NCI-H446 treated with DMSO at 0.1 percent for 48 hours (cell line): ENCODE measurements at regions not wholly inside any gene's neighbourhood (a gene's known extent, or its start where the extent isn't known, plus 50 kb on each side); places are given as distances from the start of the nearest gene placed in this dataset.

Experiments used
- DNase-seq: peaks from one replicate; lab custom pipeline; 2025; lab: John Stamatoyannopoulos, UW

GRCh38 chr15:87354661-87355410 is 901.7 kb downstream of the NTRK3 start:
- no peak for DNase-seq

GRCh38 chr15:87349181-87349580 is 907.4 kb downstream of the NTRK3 start:
- DNase-seq: no peak

GRCh38 chr15:87348746-87349145 is 907.8 kb downstream of the NTRK3 start:
- DNase-seq: no peak

- DNase-seq: no peak
Measured at GRCh38 chr15:87347806-87348515, 908.6 kb downstream of the NTRK3 start.

- no peak for DNase-seq
Measured at GRCh38 chr15:87345961-87346360, 910.6 kb downstream of the NTRK3 start.

- no peak for DNase-seq
Measured at GRCh38 chr15:87343966-87344365, 912.6 kb downstream of the NTRK3 start.

- no peak for DNase-seq
Measured at GRCh38 chr15:87340370-87340769, 916.2 kb downstream of the NTRK3 start.

- DNase-seq: no peak
Measured at GRCh38 chr15:87326269-87326668, 930.3 kb downstream of the NTRK3 start.

- DNase-seq: no peak
Measured at GRCh38 chr15:87322870-87323269, 933.7 kb downstream of the NTRK3 start.

GRCh38 chr15:87322265-87322664 is 934.3 kb downstream of the NTRK3 start:
- no peak for DNase-seq

GRCh38 chr15:87317900-87318299 is 938.6 kb downstream of the NTRK3 start:
- no peak for DNase-seq

- no peak for DNase-seq
Measured at GRCh38 chr15:87312221-87312620, 944.3 kb downstream of the NTRK3 start.

- no peak for DNase-seq
Measured at GRCh38 chr15:87300146-87300545, 956.4 kb downstream of the NTRK3 start.

- no peak for DNase-seq
Measured at GRCh38 chr15:87294854-87295253, 961.7 kb downstream of the NTRK3 start.

GRCh38 chr15:87293031-87293430 is 963.5 kb downstream of the NTRK3 start:
- no peak for DNase-seq

GRCh38 chr15:87287156-87287555 is 969.4 kb downstream of the NTRK3 start:
- no peak for DNase-seq

GRCh38 chr15:87269566-87269965 is 987.0 kb downstream of the NTRK3 start:
- DNase-seq: no peak

GRCh38 chr15:87268675-87269074 is 987.9 kb downstream of the NTRK3 start:
- no peak for DNase-seq

- DNase-seq: no peak
Measured at GRCh38 chr15:87267798-87268197, 988.7 kb downstream of the NTRK3 start.

- DNase-seq: no peak
Measured at GRCh38 chr15:87263871-87264270, 992.7 kb downstream of the NTRK3 start.

- DNase-seq: no peak
Measured at GRCh38 chr15:87263296-87263695, 993.2 kb downstream of the NTRK3 start.

GRCh38 chr15:87245592-87245991 is 1010.9 kb downstream of the NTRK3 start:
- no peak for DNase-seq

GRCh38 chr15:87243474-87243873 is 1013.1 kb downstream of the NTRK3 start:
- no peak for DNase-seq
